ENCODE measurements at regions not wholly inside any gene's neighbourhood (a gene's known extent, or its start where the extent isn't known, plus 50 kb on each side); places are given as distances from the start of the nearest gene placed in this dataset.
A peak's percentile ranks its signal among the peaks of the same experiment; 100 is the strongest.

- TF ChIP-seq CTCF (IDR thresholded peaks at IDR 0.05; ENCODE audit: control insufficient read depth, extremely low read depth, insufficient read depth), result peak; percentile 52
- DNase-seq (ENCODE audit: low read depth), result no peak
- no peak overlapping the region for H3K4me3 ChIP-seq (ENCODE audit: low read depth, low read length)
Observed at GRCh38 chr4:28357990-28358389, 1497.3 kb downstream of the STIM2 start.

- no peak for DNase-seq (ENCODE audit: low read depth)
- H3K4me3 ChIP-seq (ENCODE audit: low read depth, low read length), result no peak overlapping the region
- no peak for TF ChIP-seq CTCF (IDR thresholded peaks at IDR 0.05; ENCODE audit: control insufficient read depth, extremely low read depth, insufficient read depth)
Observed at GRCh38 chr4:28358606-28359005, 1498.0 kb downstream of the STIM2 start.

- TF ChIP-seq CTCF (IDR thresholded peaks at IDR 0.05; ENCODE audit: control insufficient read depth, extremely low read depth, insufficient read depth), result no peak
- H3K4me3 ChIP-seq (ENCODE audit: low read depth, low read length), result no peak overlapping the region
- DNase-seq (ENCODE audit: low read depth), result no peak
Observed at GRCh38 chr4:28360681-28361080, 1500.0 kb downstream of the STIM2 start.

GRCh38 chr4:28362169-28362568 is 1501.5 kb downstream of the STIM2 start:
- no peak for DNase-seq (ENCODE audit: low read depth)
- H3K4me3 ChIP-seq (ENCODE audit: low read depth, low read length), result no peak overlapping the region
- TF ChIP-seq CTCF (IDR thresholded peaks at IDR 0.05; ENCODE audit: control insufficient read depth, extremely low read depth, insufficient read depth), result no peak

GRCh38 chr4:28369499-28369898 is 1508.9 kb downstream of the STIM2 start:
- DNase-seq (ENCODE audit: low read depth), result no peak
- no peak for TF ChIP-seq CTCF (IDR thresholded peaks at IDR 0.05; ENCODE audit: control insufficient read depth, extremely low read depth, insufficient read depth)

GRCh38 chr4:28373191-28373590 is 1512.5 kb downstream of the STIM2 start:
- no peak for TF ChIP-seq CTCF (IDR thresholded peaks at IDR 0.05; ENCODE audit: control insufficient read depth, extremely low read depth, insufficient read depth)
- no peak for DNase-seq (ENCODE audit: low read depth)
- no peak overlapping the region for H3K4me3 ChIP-seq (ENCODE audit: low read depth, low read length)

More at GRCh38 chr4:28369499-28369898, 1508.9 kb downstream of the STIM2 start:
- H3K4me3 ChIP-seq (ENCODE audit: low read depth, low read length), result no peak overlapping the region

GRCh38 chr4:28373601-28374000 is 1513.0 kb downstream of the STIM2 start:
- no peak for DNase-seq (ENCODE audit: low read depth)
- no peak overlapping the region for H3K4me3 ChIP-seq (ENCODE audit: low read depth, low read length)
- no peak for TF ChIP-seq CTCF (IDR thresholded peaks at IDR 0.05; ENCODE audit: control insufficient read depth, extremely low read depth, insufficient read depth)

Data from LNCaP clone FGC (cell line).